H1 (cell line): ENCODE measurements at regions not wholly inside any gene's neighbourhood (a gene's known extent, or its start where the extent isn't known, plus 50 kb on each side); places are given as distances from the start of the nearest gene placed in this dataset.

Experiments
- CTCF ChIA-PET: fragments of 300-600 bp; sonication (Branson Sonifier 250); formaldehyde crosslinking; loops from one replicate; lab custom pipeline; 2021; ENCODE audit not compliant: partially characterized antibody; lab: Charles Lee
- POLR2A ChIA-PET: fragments of 300-600 bp; sonication (Branson Sonifier 250); formaldehyde crosslinking; loops from one replicate; lab custom pipeline; 2021; ENCODE audit warnings: inconsistent platforms; ENCODE audit not compliant: partially characterized antibody; lab: Charles Lee
- DNase-seq, 2 experiments: peaks; one replicate each; pipeline versions ENCODE4 v3.0.0 to v3.0.0-alpha.2; 2010 to 2022; ENCODE audit warnings: low spot score in 2 of 2, low read depth in 1 of 2, mixed read lengths in 1 of 2
- FAIRE-seq: peaks from 2 replicates; lab custom pipeline; 2011; peaks lifted over from hg19 to GRCh38; lab: Jason Lieb, UNC
- H2AFZ ChIP-seq: 2 replicates; pipeline ENCODE4 v1.8.1; 2012; ENCODE audit warnings: low read length, inconsistent platforms
- H2AK5ac ChIP-seq: 2 replicates; pipeline ENCODE4 v1.6.1; 2013; ENCODE audit warnings: low read depth, low read length
- H2BK120ac ChIP-seq: replicated peaks from 2 replicates; pipeline ENCODE3; 2013; ENCODE audit warnings: low read depth, low read length, inconsistent platforms
- H2BK12ac ChIP-seq: 2 replicates; pipeline ENCODE4 v1.6.1; 2013; ENCODE audit warnings: low read depth, low read length
- H2BK15ac ChIP-seq: 2 replicates; pipeline ENCODE4 v1.6.1; 2013; ENCODE audit warnings: low read length
- H2BK20ac ChIP-seq: 2 replicates; pipeline ENCODE4 v1.6.1; 2013; ENCODE audit warnings: low read length
- H2BK5ac ChIP-seq: 2 replicates; pipeline ENCODE4 v1.6.1; 2013; ENCODE audit warnings: low read depth, low read length
- H3K14ac ChIP-seq: 2 replicates; pipeline ENCODE4 v1.6.1; 2013; ENCODE audit warnings: inconsistent platforms; ENCODE audit not compliant: insufficient read length
- H3K18ac ChIP-seq: 2 replicates; pipeline ENCODE4 v1.6.1; 2013; ENCODE audit warnings: low read length; ENCODE audit errors: extremely low read depth
- H3K23ac ChIP-seq: 2 replicates; pipeline ENCODE4 v1.6.1; 2013; ENCODE audit warnings: inconsistent platforms; ENCODE audit not compliant: insufficient read length
- H3K23me2 ChIP-seq: 2 replicates; pipeline ENCODE4 v1.6.1; 2013; ENCODE audit warnings: low read depth, low read length
- H3K27ac ChIP-seq: 2 replicates; pipeline ENCODE4 v1.6.1; 2011; ENCODE audit warnings: low read depth, low read length, inconsistent platforms
- H3K27me3 ChIP-seq, 4 experiments: replicated peaks in 1 of 4; 1 replicate in 1 of 4; 2 replicates in 3 of 4; pipeline versions ENCODE4 v1.6.1 to v1.8.1; 2011 to 2013; ENCODE audit warnings: low read length in 3 of 4, mild to moderate bottlenecking in 3 of 4, inconsistent platforms in 2 of 4, mixed read lengths in 2 of 4, moderate library complexity in 1 of 4; ENCODE audit not compliant: control insufficient read depth in 3 of 4, insufficient read depth in 3 of 4; ENCODE audit errors: extremely low read depth in 1 of 4
- H3K36me3 ChIP-seq, 4 experiments: 2 replicates each; pipeline versions ENCODE4 v1.6.1 to v1.8.1; 2011 to 2013; ENCODE audit warnings: mild to moderate bottlenecking in 4 of 4, low read length in 3 of 4, moderate library complexity in 2 of 4, control low read depth in 1 of 4, inconsistent platforms in 1 of 4; ENCODE audit not compliant: insufficient read depth in 4 of 4, control insufficient read depth in 2 of 4
- H3K4ac ChIP-seq: replicated peaks from 2 replicates; pipeline ENCODE3; 2013; ENCODE audit warnings: low read length, low read depth, mixed read lengths, inconsistent platforms; ENCODE audit not compliant: insufficient read length
- H3K4me1 ChIP-seq, 4 experiments: replicated peaks in 1 of 4; 1 replicate in 1 of 4; 2 replicates in 3 of 4; pipeline versions ENCODE4 v1.6.1 to v1.8.1; 2011 to 2013; ENCODE audit warnings: low read length in 3 of 4, inconsistent platforms in 2 of 4, mixed read lengths in 1 of 4; ENCODE audit not compliant: insufficient read depth in 4 of 4, control insufficient read depth in 3 of 4
- H3K4me2 ChIP-seq, 2 experiments: 2 replicates each; pipeline versions ENCODE4 v1.6.1 to v1.8.1; 2011 to 2013; ENCODE audit warnings: low read depth in 2 of 2, low read length in 2 of 2, control low read depth in 1 of 2, inconsistent platforms in 1 of 2, mild to moderate bottlenecking in 1 of 2; ENCODE audit not compliant: insufficient read depth in 1 of 2
- H3K4me3 ChIP-seq, 4 experiments: fragments of 200-600, 300-600 bp in 1 of 4; sonication (generic), shearing (Covaris generic), sonication (Bioruptor Twin) in 1 of 4; 2 replicates each; pipeline versions ENCODE4 v1.5.1 to v1.8.1; 2011 to 2016; ENCODE audit warnings: low read length in 4 of 4, low read depth in 3 of 4, control low read depth in 2 of 4, inconsistent platforms in 2 of 4, mild to moderate bottlenecking in 2 of 4, mixed read lengths in 1 of 4, moderate library complexity in 1 of 4; ENCODE audit not compliant: insufficient read depth in 2 of 4; ENCODE audit errors: extremely low read depth in 1 of 4
- H3K56ac ChIP-seq: replicated peaks from 2 replicates; pipeline ENCODE3; 2013; ENCODE audit warnings: low read depth, mild to moderate bottlenecking, mixed read lengths, low read length, inconsistent platforms; ENCODE audit not compliant: insufficient read length
- H3K79me1 ChIP-seq: 2 replicates; pipeline ENCODE4 v1.6.1; 2013; ENCODE audit warnings: low read depth, low read length, control low read depth
- H3K79me2 ChIP-seq, 2 experiments: 2 replicates each; pipeline versions ENCODE4 v1.6.1 to v1.8.1; 2012 to 2013; ENCODE audit warnings: low read length in 2 of 2, mild to moderate bottlenecking in 2 of 2, inconsistent platforms in 1 of 2; ENCODE audit not compliant: insufficient read depth in 2 of 2, control insufficient read depth in 1 of 2
- H3K9ac ChIP-seq, 4 experiments: replicated peaks in 1 of 4; 1 replicate in 1 of 4; 2 replicates in 3 of 4; pipeline versions ENCODE4 v1.6.1 to v1.8.1; 2011 to 2013; ENCODE audit warnings: low read depth in 3 of 4, low read length in 3 of 4, control low read depth in 2 of 4, mild to moderate bottlenecking in 2 of 4, moderate library complexity in 2 of 4, inconsistent platforms in 1 of 4; ENCODE audit errors: extremely low read depth in 1 of 4
- H3K9me3 ChIP-seq, 2 experiments: 2 replicates each; pipeline versions ENCODE4 v1.6.1 to v1.8.1; 2012 to 2013; ENCODE audit warnings: mild to moderate bottlenecking in 2 of 2, moderate library complexity in 2 of 2, control low read depth in 1 of 2, inconsistent platforms in 1 of 2, low read depth in 1 of 2, low read length in 1 of 2, mixed read lengths in 1 of 2; ENCODE audit not compliant: insufficient read depth in 2 of 2
- H4K20me1 ChIP-seq, 2 experiments: replicated peaks in 1 of 2; 2 replicates each; pipeline versions ENCODE3 to v1.8.1; 2011 to 2013; ENCODE audit warnings: inconsistent platforms in 2 of 2, low read length in 2 of 2, mild to moderate bottlenecking in 1 of 2; ENCODE audit not compliant: insufficient read depth in 2 of 2, control insufficient read depth in 1 of 2
- H4K5ac ChIP-seq: 2 replicates; pipeline ENCODE4 v1.6.1; 2013; ENCODE audit warnings: low read length, low read depth, mixed read lengths, inconsistent platforms; ENCODE audit not compliant: insufficient read length
- H4K8ac ChIP-seq: 2 replicates; pipeline ENCODE4 v1.8.0; 2013; ENCODE audit warnings: mild to moderate bottlenecking, moderate library complexity, low read length, inconsistent platforms; ENCODE audit not compliant: insufficient read depth; ENCODE audit errors: extremely low read depth
- H4K91ac ChIP-seq: replicated peaks from 2 replicates; pipeline ENCODE3; 2013; ENCODE audit warnings: low read length, mixed read lengths, inconsistent platforms; ENCODE audit not compliant: insufficient read length
- ATF3 ChIP-seq: IDR thresholded peaks from 2 replicates; pipeline ENCODE4 v1.6.1; 2011; ENCODE audit warnings: low read depth, mild to moderate bottlenecking, low read length; ENCODE audit not compliant: insufficient read depth
- CREB1 ChIP-seq: IDR thresholded peaks from 2 replicates; pipeline ENCODE4 v1.6.1; 2012; ENCODE audit warnings: inconsistent platforms
- GTF2F1 ChIP-seq: IDR thresholded peaks from 2 replicates; pipeline ENCODE4 v1.6.1; 2012; ENCODE audit warnings: low read depth, low read length, improper control_type of control experiment, borderline replicate concordance
- KDM4A ChIP-seq: IDR thresholded peaks from one replicate; pipeline ENCODE4 v1.7.1; 2012; ENCODE audit warnings: low read depth, mild to moderate bottlenecking, moderate library complexity, low read length, inconsistent platforms; ENCODE audit not compliant: severe bottlenecking
- POLR2AphosphoS5 ChIP-seq: IDR thresholded peaks from 2 replicates; pipeline ENCODE4 v1.6.1; 2011; ENCODE audit warnings: low read depth, low read length
- POU5F1 ChIP-seq: IDR thresholded peaks from 2 replicates; pipeline ENCODE4 v1.6.1; 2011; ENCODE audit warnings: low read depth, mild to moderate bottlenecking, low read length, moderate library complexity
- SIN3A ChIP-seq, 2 experiments: IDR thresholded peaks in 1 of 2; conservative IDR thresholded peaks in 1 of 2; 2 replicates each; pipeline ENCODE4 v1.6.1; 2011 to 2012; ENCODE audit warnings: low read length in 2 of 2, improper control_type of control experiment in 1 of 2, low read depth in 1 of 2, mild to moderate bottlenecking in 1 of 2
- SIRT6 ChIP-seq: IDR thresholded peaks from one replicate; pipeline ENCODE4 v1.7.1; 2012; ENCODE audit warnings: low read length, inconsistent platforms
- SP1 ChIP-seq: IDR thresholded peaks from 2 replicates; pipeline ENCODE4 v1.6.1; 2011; ENCODE audit warnings: low read depth, low read length
- SP2 ChIP-seq: IDR thresholded peaks from 2 replicates; pipeline ENCODE4 v1.6.1; 2012; ENCODE audit warnings: mild to moderate bottlenecking, low read length, inconsistent platforms
- TAF1 ChIP-seq: IDR thresholded peaks from 2 replicates; pipeline ENCODE4 v1.6.1; 2011; ENCODE audit warnings: mild to moderate bottlenecking, low read depth, low read length
- WGBS, 2 experiments: shearing (Covaris generic) in 1 of 2; methylation state at CpG; one replicate each; pipeline versions ENCODE4 v1.1.6 to v1.1.7; 2013 to 2015; ENCODE audit warnings: low lambda C conversion rate in 2 of 2, mixed read lengths in 2 of 2, inconsistent platforms in 1 of 2, low coverage in 1 of 2, missing lambda C conversion rate in 1 of 2; ENCODE audit not compliant: insufficient replicate concordance in 2 of 2, insufficient coverage in 1 of 2, insufficient read length in 1 of 2; ENCODE audit errors: extremely low coverage in 1 of 2, missing lambda C conversion rate in 1 of 2; 5-methylcytosine and 5-hydroxymethylcytosine counted together

DNA sequence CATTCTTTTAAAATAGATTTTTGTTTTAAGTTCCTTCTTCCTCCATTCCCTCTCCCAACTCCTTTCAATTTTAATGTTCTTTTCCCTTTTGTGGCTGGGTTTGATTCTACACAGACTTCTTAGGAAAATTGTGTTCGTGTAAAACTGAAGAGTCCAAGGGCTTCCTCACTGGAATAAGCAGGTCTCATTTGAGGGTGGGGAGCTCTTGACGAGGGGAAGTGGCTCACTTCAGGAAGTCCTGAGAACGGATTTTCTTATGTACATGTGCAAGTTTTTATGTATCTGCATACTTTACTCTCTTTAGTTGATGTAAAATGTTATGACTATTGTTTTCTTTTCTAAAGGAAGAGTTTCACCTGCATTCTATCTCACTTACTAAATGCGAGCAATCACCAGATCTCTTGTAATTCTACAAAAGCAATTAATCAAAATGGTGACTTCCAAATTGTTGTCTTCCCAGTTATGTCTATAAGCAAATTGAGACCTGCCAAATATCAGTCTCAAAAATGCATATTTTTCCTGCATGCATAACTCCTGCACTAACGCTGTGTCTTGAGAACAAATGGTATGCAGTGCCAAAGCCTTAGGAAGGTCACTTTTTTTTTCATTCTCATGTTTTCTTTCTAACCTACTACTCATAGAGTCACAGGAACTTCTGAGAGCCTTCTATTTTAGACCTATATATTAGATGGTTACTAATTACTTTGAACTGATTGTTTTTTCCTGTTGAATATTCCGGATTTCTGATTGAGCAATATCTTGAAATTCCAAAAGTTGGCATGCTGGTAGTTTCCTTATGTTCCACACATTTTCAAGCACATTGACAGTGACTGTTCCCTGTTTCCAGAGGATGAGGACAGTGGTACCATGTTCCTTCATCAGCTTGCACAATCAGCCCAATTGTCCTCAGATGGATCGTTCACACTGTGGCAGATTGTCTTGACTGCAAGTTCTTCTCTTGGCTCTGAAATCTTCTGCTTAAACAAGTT is 251.9 kb upstream of the PRDM1 start:
- Histone ChIP-seq H3K56ac (no peak overlapping the region), H3K79me2 (no peaks in the 10 kb centered on the region), H4K5ac (no peak overlapping the region), H2BK15ac (0 out of 2 replicates have a peak overlapping the region, but pooled peaks have one; percentile 19), H2AK5ac (no peak overlapping the region), H3K9ac (no peak overlapping the region), H3K14ac (no peak overlapping the region), H2BK120ac (no peak overlapping the region), H3K23me2 (no peaks in the 10 kb centered on the region), H4K20me1 (no peaks in the 10 kb centered on the region), H3K4ac (no peak overlapping the region), H3K23ac (no peak overlapping the region), H2BK20ac (no peak overlapping the region), H3K4me1 (no peaks in the 10 kb centered on the region), H3K79me1 (no peaks in the 10 kb centered on the region), H4K91ac (no peak overlapping the region), H2BK12ac (no peak overlapping the region), H3K27me3 (no peaks in the 10 kb centered on the region), H4K8ac (no peak overlapping the region), H2BK5ac (no peak overlapping the region), H3K36me3 (no peaks in the 10 kb centered on the region), H3K27ac (no peak overlapping the region), H3K4me3 (no peak overlapping the region), H2AFZ (no peak overlapping the region), H3K4me2 (no peak overlapping the region), H3K18ac (no peak overlapping the region), H3K9me3 (no peaks in the 10 kb centered on the region)
- ChIA-PET POLR2A (no interaction called here), CTCF (interaction anchor here (0.7 to 4.5 kb wide), 27 partner anchors 10 to 389 kb away, joined by 3 to 18 read pairs (median 5); no protein-coding TSS in a partner anchor)
- DNase-seq, result no peak
- 85% methylated on average over 7 of the region's 7 CpGs; no CpG with 5 or more reads in 1 of the 2 experiments for WGBS, 2 experiments
- FAIRE-seq, result no peak
- TF ChIP-seq POU5F1 (no peak), POLR2AphosphoS5 (no peak), CREB1 (no peak), TAF1 (no peak), SIRT6 (no peak), ATF3 (no peak), KDM4A (no peak), SIN3A (conservative IDR thresholded peaks at IDR 0.05 in 1 of 2, IDR thresholded peaks at IDR 0.05 in 1 of 2; ENCODE audit: low read depth in 1 of 2, low read length in 2 of 2) (no peak), SP2 (no peak), GTF2F1 (no peak), SP1 (no peak)
